ENCODE measurements at regions not wholly inside any gene's neighbourhood (a gene's known extent, or its start where the extent isn't known, plus 50 kb on each side); places are given as distances from the start of the nearest gene placed in this dataset.

DNA sequence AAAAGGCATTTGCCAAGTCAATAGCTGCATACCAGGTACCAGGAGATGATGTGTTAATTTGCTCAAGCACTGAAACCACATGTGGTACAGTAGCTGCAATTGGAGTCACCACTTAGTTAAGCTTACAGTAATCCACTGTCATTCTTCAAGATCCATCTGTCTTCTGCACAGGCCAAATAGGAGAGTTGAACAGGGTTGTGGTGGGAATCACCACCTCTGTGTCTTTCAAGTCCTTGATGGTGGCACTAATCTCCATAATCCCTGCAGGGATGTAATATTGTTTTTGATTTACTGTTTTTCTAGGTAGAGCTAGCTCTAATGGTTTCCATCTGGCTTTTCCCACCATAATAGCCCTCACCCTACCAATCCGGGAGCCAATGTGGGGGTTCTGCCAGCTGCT lies 91.9 kb downstream of the FCRL5 start:
- no peak for ATAC-seq
- TF ChIP-seq TOX (CRISPR knock-in tag; IDR thresholded peaks at IDR 0.05; ENCODE audit: borderline replicate concordance) (no peak), RARB (CRISPR knock-in tag; IDR thresholded peaks at IDR 0.05) (no peak), ZFP30 (CRISPR knock-in tag; IDR thresholded peaks at IDR 0.05) (no peak), ZC3H10 (CRISPR knock-in tag; IDR thresholded peaks at IDR 0.05) (no peak), ARNTL (CRISPR knock-in tag; IDR thresholded peaks at IDR 0.05; ENCODE audit: borderline replicate concordance, low read depth) (no peak), POU6F1 (CRISPR knock-in tag; IDR thresholded peaks at IDR 0.05; ENCODE audit: borderline replicate concordance, low read depth) (no peak), TCF4 (CRISPR knock-in tag; IDR thresholded peaks at IDR 0.05; ENCODE audit: borderline replicate concordance) (no peak), ZFP3 (CRISPR knock-in tag; IDR thresholded peaks at IDR 0.05) (no peak), ZNF8 (CRISPR knock-in tag; IDR thresholded peaks at IDR 0.05) (no peak), SNAI2 (CRISPR knock-in tag; IDR thresholded peaks at IDR 0.05) (no peak), ZNF70 (CRISPR knock-in tag; IDR thresholded peaks at IDR 0.05) (no peak), ZNF565 (CRISPR knock-in tag; conservative IDR thresholded peaks at IDR 0.05; ENCODE audit: low read depth) (no peak)
- TF ChIP-seq, protein P1, sequence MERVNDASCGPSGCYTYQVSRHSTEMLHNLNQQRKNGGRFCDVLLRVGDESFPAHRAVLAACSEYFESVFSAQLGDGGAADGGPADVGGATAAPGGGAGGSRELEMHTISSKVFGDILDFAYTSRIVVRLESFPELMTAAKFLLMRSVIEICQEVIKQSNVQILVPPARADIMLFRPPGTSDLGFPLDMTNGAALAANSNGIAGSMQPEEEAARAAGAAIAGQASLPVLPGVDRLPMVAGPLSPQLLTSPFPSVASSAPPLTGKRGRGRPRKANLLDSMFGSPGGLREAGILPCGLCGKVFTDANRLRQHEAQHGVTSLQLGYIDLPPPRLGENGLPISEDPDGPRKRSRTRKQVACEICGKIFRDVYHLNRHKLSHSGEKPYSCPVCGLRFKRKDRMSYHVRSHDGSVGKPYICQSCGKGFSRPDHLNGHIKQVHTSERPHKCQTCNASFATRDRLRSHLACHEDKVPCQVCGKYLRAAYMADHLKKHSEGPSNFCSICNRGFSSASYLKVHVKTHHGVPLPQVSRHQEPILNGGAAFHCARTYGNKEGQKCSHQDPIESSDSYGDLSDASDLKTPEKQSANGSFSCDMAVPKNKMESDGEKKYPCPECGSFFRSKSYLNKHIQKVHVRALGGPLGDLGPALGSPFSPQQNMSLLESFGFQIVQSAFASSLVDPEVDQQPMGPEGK (CRISPR knock-in tag; IDR thresholded peaks at IDR 0.05; ENCODE audit: borderline replicate concordance): no peak
- TF ChIP-seq, protein P2, sequence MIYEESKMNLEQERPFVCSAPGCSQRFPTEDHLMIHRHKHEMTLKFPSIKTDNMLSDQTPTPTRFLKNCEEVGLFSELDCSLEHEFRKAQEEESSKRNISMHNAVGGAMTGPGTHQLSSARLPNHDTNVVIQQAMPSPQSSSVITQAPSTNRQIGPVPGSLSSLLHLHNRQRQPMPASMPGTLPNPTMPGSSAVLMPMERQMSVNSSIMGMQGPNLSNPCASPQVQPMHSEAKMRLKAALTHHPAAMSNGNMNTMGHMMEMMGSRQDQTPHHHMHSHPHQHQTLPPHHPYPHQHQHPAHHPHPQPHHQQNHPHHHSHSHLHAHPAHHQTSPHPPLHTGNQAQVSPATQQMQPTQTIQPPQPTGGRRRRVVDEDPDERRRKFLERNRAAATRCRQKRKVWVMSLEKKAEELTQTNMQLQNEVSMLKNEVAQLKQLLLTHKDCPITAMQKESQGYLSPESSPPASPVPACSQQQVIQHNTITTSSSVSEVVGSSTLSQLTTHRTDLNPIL (CRISPR knock-in tag; IDR thresholded peaks at IDR 0.05; ENCODE audit: low read depth): no peak
- TF ChIP-seq, protein P3, sequence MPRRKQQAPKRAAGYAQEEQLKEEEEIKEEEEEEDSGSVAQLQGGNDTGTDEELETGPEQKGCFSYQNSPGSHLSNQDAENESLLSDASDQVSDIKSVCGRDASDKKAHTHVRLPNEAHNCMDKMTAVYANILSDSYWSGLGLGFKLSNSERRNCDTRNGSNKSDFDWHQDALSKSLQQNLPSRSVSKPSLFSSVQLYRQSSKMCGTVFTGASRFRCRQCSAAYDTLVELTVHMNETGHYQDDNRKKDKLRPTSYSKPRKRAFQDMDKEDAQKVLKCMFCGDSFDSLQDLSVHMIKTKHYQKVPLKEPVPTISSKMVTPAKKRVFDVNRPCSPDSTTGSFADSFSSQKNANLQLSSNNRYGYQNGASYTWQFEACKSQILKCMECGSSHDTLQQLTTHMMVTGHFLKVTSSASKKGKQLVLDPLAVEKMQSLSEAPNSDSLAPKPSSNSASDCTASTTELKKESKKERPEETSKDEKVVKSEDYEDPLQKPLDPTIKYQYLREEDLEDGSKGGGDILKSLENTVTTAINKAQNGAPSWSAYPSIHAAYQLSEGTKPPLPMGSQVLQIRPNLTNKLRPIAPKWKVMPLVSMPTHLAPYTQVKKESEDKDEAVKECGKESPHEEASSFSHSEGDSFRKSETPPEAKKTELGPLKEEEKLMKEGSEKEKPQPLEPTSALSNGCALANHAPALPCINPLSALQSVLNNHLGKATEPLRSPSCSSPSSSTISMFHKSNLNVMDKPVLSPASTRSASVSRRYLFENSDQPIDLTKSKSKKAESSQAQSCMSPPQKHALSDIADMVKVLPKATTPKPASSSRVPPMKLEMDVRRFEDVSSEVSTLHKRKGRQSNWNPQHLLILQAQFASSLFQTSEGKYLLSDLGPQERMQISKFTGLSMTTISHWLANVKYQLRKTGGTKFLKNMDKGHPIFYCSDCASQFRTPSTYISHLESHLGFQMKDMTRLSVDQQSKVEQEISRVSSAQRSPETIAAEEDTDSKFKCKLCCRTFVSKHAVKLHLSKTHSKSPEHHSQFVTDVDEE (CRISPR knock-in tag; IDR thresholded peaks at IDR 0.05): no peak

- ATAC-seq: no peak
- TF ChIP-seq ZNF565 (CRISPR knock-in tag; conservative IDR thresholded peaks at IDR 0.05; ENCODE audit: low read depth) (no peak), GLIS3 (CRISPR knock-in tag; IDR thresholded peaks at IDR 0.05) (no peak), ZC3H10 (CRISPR knock-in tag; IDR thresholded peaks at IDR 0.05) (no peak), ZNF70 (CRISPR knock-in tag; IDR thresholded peaks at IDR 0.05) (no peak), ISL1 (CRISPR knock-in tag; IDR thresholded peaks at IDR 0.05) (no peak), CSDC2 (CRISPR knock-in tag; IDR thresholded peaks at IDR 0.05) (no peak), ESRRG (CRISPR knock-in tag; IDR thresholded peaks at IDR 0.05) (no peak), BACH2 (CRISPR knock-in tag; IDR thresholded peaks at IDR 0.05; ENCODE audit: borderline replicate concordance) (no peak), ZNF8 (CRISPR knock-in tag; IDR thresholded peaks at IDR 0.05) (no peak), ZFP30 (CRISPR knock-in tag; IDR thresholded peaks at IDR 0.05) (no peak), ARNTL (CRISPR knock-in tag; IDR thresholded peaks at IDR 0.05; ENCODE audit: borderline replicate concordance, low read depth) (no peak), ZFP3 (CRISPR knock-in tag; IDR thresholded peaks at IDR 0.05) (no peak), PPARA (CRISPR knock-in tag; IDR thresholded peaks at IDR 0.05; ENCODE audit: borderline replicate concordance) (no peak), POU6F1 (CRISPR knock-in tag; IDR thresholded peaks at IDR 0.05; ENCODE audit: borderline replicate concordance, low read depth) (no peak), SNAI2 (CRISPR knock-in tag; IDR thresholded peaks at IDR 0.05) (no peak), RARB (CRISPR knock-in tag; IDR thresholded peaks at IDR 0.05) (no peak)
- TF ChIP-seq, protein P3 (CRISPR knock-in tag; IDR thresholded peaks at IDR 0.05): no peak
- TF ChIP-seq, protein P2 (CRISPR knock-in tag; IDR thresholded peaks at IDR 0.05; ENCODE audit: low read depth): no peak
- TF ChIP-seq, protein P1 (CRISPR knock-in tag; IDR thresholded peaks at IDR 0.05; ENCODE audit: borderline replicate concordance): no peak
Observed at GRCh38 chr1:157457279-157457678, 95.0 kb downstream of the FCRL5 start.

All from SK-N-SH treated with all-trans-retinoic acid at 6 μM for 48 hours (cell line).